SK-N-SH (cell line): ENCODE measurements at regions not wholly inside any gene's neighbourhood (a gene's known extent, or its start where the extent isn't known, plus 50 kb on each side); places are given as distances from the start of the nearest gene placed in this dataset.

Experiments used
- CTCF ChIA-PET: fragments of 300-600, 350-600 bp; formaldehyde crosslinking; extraction: SDS; loops from one replicate; lab custom pipeline; 2021; lab: Yijun Ruan, JAX
- POLR2A ChIA-PET: fragments of 350-600 bp; sonication (Branson Sonifier 250); formaldehyde crosslinking; extraction: SDS; loops from one replicate; lab custom pipeline; 2020; ENCODE audit warnings: antibody characterized with exemption, inconsistent platforms; lab: Yijun Ruan, JAX
- DNase-seq: peaks from one replicate; pipeline ENCODE4 v3.0.0; 2012
- H2AFZ ChIP-seq: fragments of 200-600 bp; sonication (generic); 2 replicates; pipeline ENCODE4 v1.8.1; 2016; ENCODE audit warnings: antibody characterized with exemption, mild to moderate bottlenecking, low read depth
- H3F3A ChIP-seq: fragments of 200-600 bp; sonication (generic); replicated peaks from 2 replicates; pipeline ENCODE3; 2016; ENCODE audit warnings: antibody characterized with exemption, mild to moderate bottlenecking; ENCODE audit not compliant: insufficient read depth
- H3K27ac ChIP-seq, 2 experiments: fragments of 200-500 bp in 1 of 2; fragments of 200-600 bp in 1 of 2; sonication (Bioruptor generic) in 1 of 2; sonication (generic), shearing (Covaris generic) in 1 of 2; 2 replicates each; pipeline versions ENCODE4 v1.5.1 to v1.6.1; 2014 to 2016; ENCODE audit warnings: low read depth in 2 of 2, inconsistent platforms in 1 of 2, low read length in 1 of 2, mild to moderate bottlenecking in 1 of 2, mixed read lengths in 1 of 2
- H3K27me3 ChIP-seq: fragments of 200-600 bp; sonication (generic), shearing (Covaris generic); 2 replicates; pipeline ENCODE4 v1.6.1; 2016; ENCODE audit warnings: mixed run types; ENCODE audit not compliant: insufficient read depth
- H3K36me3 ChIP-seq, 2 experiments: fragments of 200-500 bp in 1 of 2; fragments of 200-600 bp in 1 of 2; sonication (Bioruptor generic) in 1 of 2; sonication (generic) in 1 of 2; replicated peaks in 1 of 2; 2 replicates each; pipeline versions ENCODE3 to v1.5.1; 2014 to 2016; ENCODE audit warnings: low read length in 1 of 2, mild to moderate bottlenecking in 1 of 2; ENCODE audit not compliant: insufficient read depth in 2 of 2, control insufficient read depth in 1 of 2
- H3K4me1 ChIP-seq, 2 experiments: fragments of 200-500 bp in 1 of 2; fragments of 200-600 bp in 1 of 2; sonication (Bioruptor generic) in 1 of 2; sonication (generic), shearing (Covaris generic) in 1 of 2; 2 replicates each; pipeline versions ENCODE4 v1.5.1 to v1.6.1; 2014 to 2016; ENCODE audit warnings: low read depth in 1 of 2, low read length in 1 of 2, mixed run types in 1 of 2; ENCODE audit not compliant: insufficient read depth in 2 of 2, control insufficient read depth in 1 of 2
- H3K4me2 ChIP-seq: fragments of 200-600 bp; sonication (generic), shearing (Covaris generic); 2 replicates; pipeline ENCODE4 v1.6.1; 2017; ENCODE audit warnings: mixed run types
- H3K4me3 ChIP-seq, 2 experiments: fragments of 200-500 bp in 1 of 2; fragments of 200-600 bp in 1 of 2; sonication (Bioruptor generic) in 1 of 2; sonication (generic), shearing (Covaris generic) in 1 of 2; 2 replicates each; pipeline versions ENCODE4 v1.5.1 to v1.8.1; 2014 to 2016; ENCODE audit warnings: low read depth in 2 of 2, inconsistent platforms in 1 of 2, low read length in 1 of 2, mild to moderate bottlenecking in 1 of 2, mixed read lengths in 1 of 2, moderate library complexity in 1 of 2
- H3K79me2 ChIP-seq: fragments of 200-600 bp; sonication (generic); 2 replicates; pipeline ENCODE4 v1.8.1; 2017; ENCODE audit warnings: mild to moderate bottlenecking; ENCODE audit not compliant: insufficient read depth
- H3K9ac ChIP-seq: fragments of 200-600 bp; sonication (generic); 2 replicates; pipeline ENCODE4 v1.6.1; 2017; ENCODE audit warnings: mixed run types
- H3K9me2 ChIP-seq: fragments of 200-600 bp; sonication (generic); 2 replicates; pipeline ENCODE4 v1.6.1; 2017; ENCODE audit warnings: mixed run types
- H3K9me3 ChIP-seq: fragments of 200-600 bp; sonication (generic); 2 replicates; pipeline ENCODE4 v1.6.1; 2017; ENCODE audit warnings: mixed run types, mild to moderate bottlenecking, moderate library complexity
- H4K20me1 ChIP-seq: fragments of 200-600 bp; sonication (generic); 2 replicates; pipeline ENCODE4 v1.6.1; 2017; ENCODE audit warnings: mild to moderate bottlenecking, mixed run types; ENCODE audit not compliant: insufficient read depth
- CHD2 ChIP-seq: fragments of 150-350 bp; IDR thresholded peaks from 2 replicates; pipeline ENCODE4 v1.6.1; 2018; ENCODE audit warnings: low read length; ENCODE audit not compliant: partially characterized antibody
- EP300 ChIP-seq, 2 experiments: IDR thresholded peaks; 2 replicates each; pipeline versions ENCODE4 v1.4.0 to v1.6.1; 2012; ENCODE audit warnings: borderline replicate concordance in 1 of 2, low read depth in 1 of 2, low read length in 1 of 2
- EZH2phosphoT487 ChIP-seq: fragments of 200-600 bp; sonication (generic); IDR thresholded peaks from 2 replicates; pipeline ENCODE4 v1.6.1; 2017; ENCODE audit warnings: low read depth, mixed run types, mild to moderate bottlenecking, antibody characterized with exemption, moderate library complexity, borderline replicate concordance
- FOSL2 ChIP-seq: IDR thresholded peaks from 2 replicates; pipeline ENCODE4 v1.4.0; 2012; ENCODE audit warnings: low read depth, mild to moderate bottlenecking, moderate library complexity, borderline replicate concordance
- FOXJ3 ChIP-seq: sonication (generic); formaldehyde crosslinking; IDR thresholded peaks from 2 replicates; pipeline ENCODE4 v1.5.1; 2020; ENCODE audit warnings: mild to moderate bottlenecking, missing genetic modification reagents
- FOXM1 ChIP-seq: IDR thresholded peaks from 2 replicates; pipeline ENCODE4 v1.4.0; 2012; ENCODE audit warnings: low read depth, mild to moderate bottlenecking
- JUND ChIP-seq: IDR thresholded peaks from 2 replicates; pipeline ENCODE4 v1.4.0; 2012
- MEF2A ChIP-seq: IDR thresholded peaks from 2 replicates; pipeline ENCODE4 v1.4.0; 2012; ENCODE audit warnings: low read depth, borderline replicate concordance
- NFIC ChIP-seq: IDR thresholded peaks from 2 replicates; pipeline ENCODE4 v1.4.0; 2012; ENCODE audit warnings: borderline replicate concordance
- RAD21 ChIP-seq: IDR thresholded peaks from 2 replicates; pipeline ENCODE4 v1.6.1; 2012; ENCODE audit warnings: mild to moderate bottlenecking, low read length
- RCOR1 ChIP-seq: fragments of 150-350 bp; IDR thresholded peaks from 2 replicates; pipeline ENCODE4 v1.6.1; 2017; ENCODE audit warnings: antibody characterized with exemption, low read length
- RFX5 ChIP-seq: IDR thresholded peaks from 2 replicates; pipeline ENCODE4 v1.6.1; 2012; ENCODE audit warnings: mild to moderate bottlenecking, improper control_type of control experiment, low read length
- SIN3A ChIP-seq: IDR thresholded peaks from 2 replicates; pipeline ENCODE4 v1.6.1; 2012; ENCODE audit warnings: low read depth, mild to moderate bottlenecking, low read length, moderate library complexity, borderline replicate concordance
- SMC3 ChIP-seq: IDR thresholded peaks from 2 replicates; pipeline ENCODE4 v1.6.1; 2012; ENCODE audit warnings: low read depth, low read length, improper control_type of control experiment
- TAF1 ChIP-seq: IDR thresholded peaks from 2 replicates; pipeline ENCODE4 v1.6.1; 2012; ENCODE audit warnings: low read depth, mild to moderate bottlenecking, low read length, moderate library complexity, borderline replicate concordance
- TCF12 ChIP-seq: IDR thresholded peaks from 2 replicates; pipeline ENCODE4 v1.4.0; 2012
- TEAD4 ChIP-seq: IDR thresholded peaks from 2 replicates; pipeline ENCODE4 v1.4.0; 2012; ENCODE audit warnings: mild to moderate bottlenecking, borderline replicate concordance; ENCODE audit not compliant: insufficient read depth
- WGBS: methylation state at CpG from one replicate; pipeline ENCODE4 v1.1.6; 2017; ENCODE audit warnings: low lambda C conversion rate; 5-methylcytosine and 5-hydroxymethylcytosine counted together
- TF ChIP-seq, protein P1 (sequence below): fragments of 200-600 bp; sonication (generic); IDR thresholded peaks from 2 replicates; pipeline ENCODE4 v1.6.1; 2017; ENCODE audit warnings: antibody characterized with exemption, mild to moderate bottlenecking, moderate library complexity
- TF ChIP-seq, protein P2 (sequence below): fragments of 150-350 bp; IDR thresholded peaks from 2 replicates; pipeline ENCODE4 v1.6.1; 2017; ENCODE audit warnings: antibody characterized with exemption, low read length, low read depth, borderline replicate concordance
- TF ChIP-seq, protein P3 (sequence below): IDR thresholded peaks from 2 replicates; pipeline ENCODE4 v1.6.1; 2012; ENCODE audit warnings: mild to moderate bottlenecking, low read depth, low read length, moderate library complexity
- TF ChIP-seq, protein P4 (sequence below): IDR thresholded peaks from 2 replicates; pipeline ENCODE4; 2012
- TF ChIP-seq, protein P5 (sequence below): IDR thresholded peaks from 2 replicates; pipeline ENCODE4 v1.4.0; 2012; ENCODE audit warnings: low read depth

DNA sequence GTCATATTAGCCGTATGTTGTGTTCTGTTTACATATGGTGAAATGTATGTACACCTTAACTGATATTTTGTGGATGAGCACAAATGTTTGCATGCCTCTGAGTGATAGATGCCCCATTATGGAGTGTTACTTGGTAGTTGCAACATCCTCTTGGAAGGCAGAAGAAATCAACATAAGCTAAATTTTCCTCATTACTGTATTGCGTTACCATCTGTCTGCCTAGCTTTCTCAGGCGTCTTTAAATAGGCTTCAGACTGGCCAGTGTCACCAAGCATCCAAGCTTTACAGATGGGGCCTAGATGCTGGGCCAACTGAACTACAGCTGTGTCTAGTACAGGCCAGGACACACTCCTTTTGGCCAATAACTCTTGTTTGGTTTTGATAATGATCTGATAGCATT, 250.6 kb downstream of the SAMD5 start:
- WGBS, result 20% methylated on average over 3 of the region's 3 CpGs
- no peaks in the 10 kb centered on the region for H3K4me1 ChIP-seq
- H3K27me3 ChIP-seq, result no peaks in the 10 kb centered on the region
- POLR2A ChIA-PET, result no interaction called here
- no peaks in the 10 kb centered on the region for H3F3A ChIP-seq
- H3K9me2 ChIP-seq, result no peaks in the 10 kb centered on the region
- no peaks in the 10 kb centered on the region for H4K20me1 ChIP-seq
- no peak for DNase-seq
- no peak overlapping the region for H2AFZ ChIP-seq
- H3K9me3 ChIP-seq, result peaks cover 3% of the 10 kb centered on the region; the same call in 1 of the 2 replicates
- TF ChIP-seq EP300 (IDR thresholded peaks at IDR 0.05; ENCODE audit: borderline replicate concordance in 1 of 2, low read depth in 1 of 2, low read length in 1 of 2), result no peak
- TF ChIP-seq SMC3, result no peak
- no peak for TF ChIP-seq TCF12
- TF ChIP-seq NFIC, result no peak
- TF ChIP-seq, protein P1, sequence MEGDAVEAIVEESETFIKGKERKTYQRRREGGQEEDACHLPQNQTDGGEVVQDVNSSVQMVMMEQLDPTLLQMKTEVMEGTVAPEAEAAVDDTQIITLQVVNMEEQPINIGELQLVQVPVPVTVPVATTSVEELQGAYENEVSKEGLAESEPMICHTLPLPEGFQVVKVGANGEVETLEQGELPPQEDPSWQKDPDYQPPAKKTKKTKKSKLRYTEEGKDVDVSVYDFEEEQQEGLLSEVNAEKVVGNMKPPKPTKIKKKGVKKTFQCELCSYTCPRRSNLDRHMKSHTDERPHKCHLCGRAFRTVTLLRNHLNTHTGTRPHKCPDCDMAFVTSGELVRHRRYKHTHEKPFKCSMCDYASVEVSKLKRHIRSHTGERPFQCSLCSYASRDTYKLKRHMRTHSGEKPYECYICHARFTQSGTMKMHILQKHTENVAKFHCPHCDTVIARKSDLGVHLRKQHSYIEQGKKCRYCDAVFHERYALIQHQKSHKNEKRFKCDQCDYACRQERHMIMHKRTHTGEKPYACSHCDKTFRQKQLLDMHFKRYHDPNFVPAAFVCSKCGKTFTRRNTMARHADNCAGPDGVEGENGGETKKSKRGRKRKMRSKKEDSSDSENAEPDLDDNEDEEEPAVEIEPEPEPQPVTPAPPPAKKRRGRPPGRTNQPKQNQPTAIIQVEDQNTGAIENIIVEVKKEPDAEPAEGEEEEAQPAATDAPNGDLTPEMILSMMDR, result no peak
- TF ChIP-seq FOXJ3, result no peak
- no peak for TF ChIP-seq EZH2phosphoT487
- no peak for TF ChIP-seq RFX5
- TF ChIP-seq JUND, result no peak
- TF ChIP-seq, protein P2, sequence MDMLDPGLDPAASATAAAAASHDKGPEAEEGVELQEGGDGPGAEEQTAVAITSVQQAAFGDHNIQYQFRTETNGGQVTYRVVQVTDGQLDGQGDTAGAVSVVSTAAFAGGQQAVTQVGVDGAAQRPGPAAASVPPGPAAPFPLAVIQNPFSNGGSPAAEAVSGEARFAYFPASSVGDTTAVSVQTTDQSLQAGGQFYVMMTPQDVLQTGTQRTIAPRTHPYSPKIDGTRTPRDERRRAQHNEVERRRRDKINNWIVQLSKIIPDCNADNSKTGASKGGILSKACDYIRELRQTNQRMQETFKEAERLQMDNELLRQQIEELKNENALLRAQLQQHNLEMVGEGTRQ, result no peak
- TF ChIP-seq SIN3A, result no peak
- TF ChIP-seq CHD2, result no peak
- TF ChIP-seq TEAD4, result no peak
- TF ChIP-seq, all 33 proteins: peak for 0
- Histone ChIP-seq H3K9ac (no peak overlapping the region), H3K79me2 (no peaks in the 10 kb centered on the region), H3K27ac (no peak overlapping the region), H3K4me2 (no peak overlapping the region), H3K4me3 (no peak overlapping the region), H3K36me3 (no peaks in the 10 kb centered on the region)
- CTCF ChIA-PET, result no interaction called here

DNA sequence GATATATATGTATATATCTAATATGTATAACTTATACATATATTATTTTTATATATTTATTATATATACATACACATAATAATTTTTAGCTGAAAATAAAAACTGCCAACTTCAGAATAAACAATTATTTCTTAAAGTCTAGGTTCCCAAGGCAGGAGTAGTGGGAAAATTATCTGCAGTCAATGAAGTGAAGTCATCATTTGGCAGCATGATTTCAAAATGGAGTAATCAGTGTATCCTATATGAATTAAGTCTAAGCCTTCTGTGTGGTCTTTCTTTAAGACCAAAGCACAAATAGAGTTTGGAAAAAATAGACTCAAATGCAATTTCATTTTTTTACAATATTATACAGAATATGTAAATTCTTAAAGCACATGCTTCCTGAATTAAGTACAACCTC, 251.0 kb downstream of the SAMD5 start:
- H3K4me1 ChIP-seq, result no peaks in the 10 kb centered on the region
- no peak overlapping the region for H3K27ac ChIP-seq
- no peak for DNase-seq
- H3K9me3 ChIP-seq, result peaks cover 3% of the 10 kb centered on the region; the same call in 1 of the 2 replicates
- H2AFZ ChIP-seq, result no peak overlapping the region
- H3K36me3 ChIP-seq, result no peaks in the 10 kb centered on the region
- no peaks in the 10 kb centered on the region for H3K9me2 ChIP-seq
- H3K4me2 ChIP-seq, result no peak overlapping the region
- no peaks in the 10 kb centered on the region for H3K79me2 ChIP-seq
- ChIA-PET POLR2A (no interaction called here), CTCF (no interaction called here)
- H3F3A ChIP-seq, result no peaks in the 10 kb centered on the region
- no peak overlapping the region for H3K4me3 ChIP-seq
- no peaks in the 10 kb centered on the region for H4K20me1 ChIP-seq
- H3K9ac ChIP-seq, result no peak overlapping the region
- no peaks in the 10 kb centered on the region for H3K27me3 ChIP-seq
- no peak for TF ChIP-seq RAD21
- no peak for TF ChIP-seq FOXM1
- no peak for TF ChIP-seq TAF1
- TF ChIP-seq, protein P3, sequence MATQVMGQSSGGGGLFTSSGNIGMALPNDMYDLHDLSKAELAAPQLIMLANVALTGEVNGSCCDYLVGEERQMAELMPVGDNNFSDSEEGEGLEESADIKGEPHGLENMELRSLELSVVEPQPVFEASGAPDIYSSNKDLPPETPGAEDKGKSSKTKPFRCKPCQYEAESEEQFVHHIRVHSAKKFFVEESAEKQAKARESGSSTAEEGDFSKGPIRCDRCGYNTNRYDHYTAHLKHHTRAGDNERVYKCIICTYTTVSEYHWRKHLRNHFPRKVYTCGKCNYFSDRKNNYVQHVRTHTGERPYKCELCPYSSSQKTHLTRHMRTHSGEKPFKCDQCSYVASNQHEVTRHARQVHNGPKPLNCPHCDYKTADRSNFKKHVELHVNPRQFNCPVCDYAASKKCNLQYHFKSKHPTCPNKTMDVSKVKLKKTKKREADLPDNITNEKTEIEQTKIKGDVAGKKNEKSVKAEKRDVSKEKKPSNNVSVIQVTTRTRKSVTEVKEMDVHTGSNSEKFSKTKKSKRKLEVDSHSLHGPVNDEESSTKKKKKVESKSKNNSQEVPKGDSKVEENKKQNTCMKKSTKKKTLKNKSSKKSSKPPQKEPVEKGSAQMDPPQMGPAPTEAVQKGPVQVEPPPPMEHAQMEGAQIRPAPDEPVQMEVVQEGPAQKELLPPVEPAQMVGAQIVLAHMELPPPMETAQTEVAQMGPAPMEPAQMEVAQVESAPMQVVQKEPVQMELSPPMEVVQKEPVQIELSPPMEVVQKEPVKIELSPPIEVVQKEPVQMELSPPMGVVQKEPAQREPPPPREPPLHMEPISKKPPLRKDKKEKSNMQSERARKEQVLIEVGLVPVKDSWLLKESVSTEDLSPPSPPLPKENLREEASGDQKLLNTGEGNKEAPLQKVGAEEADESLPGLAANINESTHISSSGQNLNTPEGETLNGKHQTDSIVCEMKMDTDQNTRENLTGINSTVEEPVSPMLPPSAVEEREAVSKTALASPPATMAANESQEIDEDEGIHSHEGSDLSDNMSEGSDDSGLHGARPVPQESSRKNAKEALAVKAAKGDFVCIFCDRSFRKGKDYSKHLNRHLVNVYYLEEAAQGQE, result no peak
- TF ChIP-seq RCOR1, result no peak
- TF ChIP-seq, protein P4, sequence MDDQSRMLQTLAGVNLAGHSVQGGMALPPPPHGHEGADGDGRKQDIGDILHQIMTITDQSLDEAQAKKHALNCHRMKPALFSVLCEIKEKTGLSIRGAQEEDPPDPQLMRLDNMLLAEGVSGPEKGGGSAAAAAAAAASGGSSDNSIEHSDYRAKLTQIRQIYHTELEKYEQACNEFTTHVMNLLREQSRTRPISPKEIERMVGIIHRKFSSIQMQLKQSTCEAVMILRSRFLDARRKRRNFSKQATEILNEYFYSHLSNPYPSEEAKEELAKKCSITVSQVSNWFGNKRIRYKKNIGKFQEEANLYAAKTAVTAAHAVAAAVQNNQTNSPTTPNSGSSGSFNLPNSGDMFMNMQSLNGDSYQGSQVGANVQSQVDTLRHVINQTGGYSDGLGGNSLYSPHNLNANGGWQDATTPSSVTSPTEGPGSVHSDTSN, result no peak
- no peak for TF ChIP-seq FOXJ3
- TF ChIP-seq, protein P5, sequence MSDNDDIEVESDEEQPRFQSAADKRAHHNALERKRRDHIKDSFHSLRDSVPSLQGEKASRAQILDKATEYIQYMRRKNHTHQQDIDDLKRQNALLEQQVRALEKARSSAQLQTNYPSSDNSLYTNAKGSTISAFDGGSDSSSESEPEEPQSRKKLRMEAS, result no peak
- no peak for TF ChIP-seq SMC3
- no peak for TF ChIP-seq FOSL2
- no peak for TF ChIP-seq MEF2A
